Erythroblast (primary cell): ENCODE measurements at regions not wholly inside any gene's neighbourhood (a gene's known extent, or its start where the extent isn't known, plus 50 kb on each side); places are given as distances from the start of the nearest gene placed in this dataset.

Source experiments
- GATA1 ChIP-seq: IDR thresholded peaks from 2 replicates; pipeline ENCODE4 v1.6.1; 2011; ENCODE audit warnings: low read depth, mild to moderate bottlenecking, control low read depth, low read length, moderate library complexity
- POLR2A ChIP-seq: IDR thresholded peaks from 2 replicates; pipeline ENCODE4 v1.6.1; 2011; ENCODE audit warnings: mild to moderate bottlenecking, low read length

DNA sequence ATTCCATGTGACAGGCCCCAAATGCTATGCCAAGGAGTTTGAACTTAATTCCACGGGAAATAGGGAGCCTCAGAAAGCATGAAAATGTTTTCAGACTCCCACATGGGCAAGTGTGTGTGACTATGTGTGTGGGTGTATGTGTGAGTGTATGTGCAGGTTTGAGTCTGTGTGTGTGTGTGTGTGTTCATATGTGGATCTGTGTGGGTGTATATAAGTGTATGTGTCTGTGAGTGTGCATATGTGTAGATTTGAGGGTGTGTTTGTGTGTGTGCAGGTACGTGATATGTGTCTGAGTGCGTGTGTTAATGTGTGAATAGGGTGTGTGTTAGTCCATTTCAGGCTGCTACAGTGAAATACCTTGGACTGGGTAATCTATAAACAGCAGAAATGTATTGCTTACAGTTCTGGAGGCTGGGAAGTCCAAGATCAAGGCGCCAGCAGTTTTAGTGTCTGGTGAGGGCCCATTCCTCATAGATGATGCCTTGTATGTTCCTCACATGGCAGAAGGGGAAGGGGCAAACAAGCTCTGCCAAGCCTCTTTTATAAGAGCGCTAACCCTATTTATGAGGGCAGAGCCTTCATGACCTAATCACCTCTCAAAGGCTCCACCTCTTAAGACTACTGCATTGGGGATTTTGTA, 181.1 kb upstream of the TAB2 start:
- TF ChIP-seq POLR2A (no peak), GATA1 (no peak)
